Left ventricle myocardium inferior (tissue), 1 donor: ENCODE measurements at regions not wholly inside any gene's neighbourhood (a gene's known extent, or its start where the extent isn't known, plus 50 kb on each side); places are given as distances from the start of the nearest gene placed in this dataset.

Experiments
- DNase-seq: peaks from one replicate; pipeline ENCODE4 v3.0.0-alpha.2; 2020
- H3K27ac ChIP-seq: fragments of 200-600 bp; replicated peaks from 2 replicates; pipeline ENCODE4 v1.8.0; 2021
- H3K27me3 ChIP-seq: fragments of 200-600 bp; 2 replicates; pipeline ENCODE4 v1.8.0; 2021; ENCODE audit warnings: low read depth
- H3K36me3 ChIP-seq: fragments of 200-600 bp; 2 replicates; pipeline ENCODE4 v1.8.0; 2021
- H3K4me1 ChIP-seq: fragments of 200-600 bp; 2 replicates; pipeline ENCODE4 v1.8.0; 2021
- H3K4me3 ChIP-seq: fragments of 200-600 bp; 2 replicates; pipeline ENCODE4 v1.8.0; 2021; ENCODE audit warnings: mild to moderate bottlenecking, moderate library complexity
- H3K9me3 ChIP-seq: fragments of 200-600 bp; replicated peaks from 2 replicates; pipeline ENCODE4 v1.8.0; 2021
- CTCF ChIP-seq: fragments of 200-600 bp; IDR thresholded peaks from 2 replicates; pipeline ENCODE4 v1.8.0; 2021; ENCODE audit warnings: antibody characterized with exemption, mild to moderate bottlenecking, borderline replicate concordance
- intact Hi-C: fragments of 100-400 bp; cut with micrococcal nuclease; formaldehyde crosslinking; loops from one replicate; pipeline ENCODE4 v1.11.0; 2022
- donor health status: DM: no; HTN: yes; CAD: no; lungs with severe emphysema.

DNA sequence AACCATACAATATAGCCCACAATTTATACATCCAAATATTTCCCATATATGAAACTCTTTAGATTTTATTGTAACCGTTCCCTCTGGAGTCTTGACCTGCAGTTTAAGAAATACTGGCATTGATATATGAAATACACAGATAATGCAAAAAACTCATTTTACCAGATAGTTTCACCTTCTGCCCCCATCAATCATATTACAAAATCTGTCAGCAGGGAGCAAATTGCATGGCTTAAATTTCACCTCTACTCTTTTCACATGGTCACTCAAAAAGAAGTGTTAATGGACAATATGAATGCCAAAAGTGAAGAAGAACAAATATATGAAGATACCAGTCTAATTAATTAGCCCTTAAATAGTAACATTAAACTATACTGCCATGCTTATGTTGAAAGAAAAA, 57.0 kb upstream of the TMEM106B start:
- no peaks in the 10 kb centered on the region for H3K27me3 ChIP-seq
- TF ChIP-seq CTCF, result no peak
- intact Hi-C loops, result no loop called here
- no peaks in the 10 kb centered on the region for H3K9me3 ChIP-seq
- no peaks in the 10 kb centered on the region for H3K4me1 ChIP-seq
- no peaks in the 10 kb centered on the region for H3K36me3 ChIP-seq
- DNase-seq, result no peak
- no peak overlapping the region for H3K4me3 ChIP-seq
- no peak overlapping the region for H3K27ac ChIP-seq

GRCh38 chr7:12157517-12157916, 53.6 kb upstream of the TMEM106B start:
- intact Hi-C loops, result no loop called here
- Histone ChIP-seq H3K9me3 (no peaks in the 10 kb centered on the region), H3K4me1 (no peaks in the 10 kb centered on the region), H3K4me3 (no peak overlapping the region), H3K27ac (no peak overlapping the region), H3K36me3 (no peaks in the 10 kb centered on the region), H3K27me3 (no peaks in the 10 kb centered on the region)
- DNase-seq, result no peak
- no peak for TF ChIP-seq CTCF

- Histone ChIP-seq H3K4me1 (no peaks in the 10 kb centered on the region), H3K4me3 (no peak overlapping the region), H3K36me3 (no peaks in the 10 kb centered on the region), H3K27ac (no peak overlapping the region), H3K9me3 (peaks cover 3% of the 10 kb centered on the region), H3K27me3 (no peaks in the 10 kb centered on the region)
- TF ChIP-seq CTCF, result no peak
- DNase-seq, result no peak
- intact Hi-C loops, result no loop called here
Measured at GRCh38 chr7:12158334-12159060, 52.6 kb upstream of the TMEM106B start.

DNA sequence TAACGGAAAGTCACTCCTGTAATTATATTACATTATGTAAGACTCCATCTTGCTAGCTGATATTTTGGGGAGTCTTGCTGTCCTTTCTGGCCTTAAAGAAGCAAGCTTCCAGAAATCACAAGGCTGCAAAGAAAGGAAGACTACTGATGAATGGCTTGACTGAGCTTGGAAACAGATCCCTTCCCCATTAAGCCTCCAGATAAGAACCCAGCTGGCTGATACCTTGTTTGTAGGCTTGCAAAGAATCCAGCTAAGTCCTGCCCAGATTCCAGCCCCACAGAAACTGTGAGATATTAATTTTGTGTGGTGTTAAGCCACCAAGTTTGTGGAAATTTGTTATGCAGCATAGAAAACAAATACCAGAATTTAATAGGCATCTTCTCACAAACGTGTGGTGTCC, 49.9 kb upstream of the TMEM106B start:
- no peaks in the 10 kb centered on the region for H3K36me3 ChIP-seq
- no peaks in the 10 kb centered on the region for H3K27me3 ChIP-seq
- H3K4me1 ChIP-seq, result no peaks in the 10 kb centered on the region
- H3K9me3 ChIP-seq, result peaks cover 29% of the 10 kb centered on the region
- no peak for DNase-seq
- H3K4me3 ChIP-seq, result no peak overlapping the region
- TF ChIP-seq CTCF, result no peak
- no peak overlapping the region for H3K27ac ChIP-seq
- intact Hi-C loops, result no loop called here
